Astrocyte of the spinal cord (primary cell): ENCODE measurements at regions not wholly inside any gene's neighbourhood (a gene's known extent, or its start where the extent isn't known, plus 50 kb on each side); places are given as distances from the start of the nearest gene placed in this dataset.

Source experiments
- DNase-seq: peaks from one replicate; pipeline ENCODE4 v3.0.0; 2011; ENCODE audit warnings: low read depth, low spot score
- H3K4me3 ChIP-seq: 2 replicates; pipeline ENCODE4 v1.5.1; 2011; ENCODE audit warnings: low read depth, mild to moderate bottlenecking, low read length, moderate library complexity
- CTCF ChIP-seq: IDR thresholded peaks from 2 replicates; pipeline ENCODE4 v1.5.1; 2012; ENCODE audit warnings: low read depth, mild to moderate bottlenecking, low read length, inconsistent platforms
- in situ Hi-C: cut with HindIII; loops from 2 replicates; pipeline ENCODE4 v1.10.0; 2017; ENCODE audit warnings: low sequenced_read_pairs

GRCh38 chr11:11748706-11749365, 92.9 kb upstream of the USP47 start:
- H3K4me3 ChIP-seq = no peak overlapping the region
- no peak for DNase-seq
- no peak for TF ChIP-seq CTCF
- in situ Hi-C loops = no loop called here

GRCh38 chr11:11747570-11747969, 94.2 kb upstream of the USP47 start:
- no peak for TF ChIP-seq CTCF
- no peak overlapping the region for H3K4me3 ChIP-seq
- in situ Hi-C loops = no loop called here
- DNase-seq = no peak

- in situ Hi-C loops = no loop called here
- no peak overlapping the region for H3K4me3 ChIP-seq
- no peak for TF ChIP-seq CTCF
- DNase-seq = no peak
Observed at GRCh38 chr11:11746449-11746848, 95.3 kb upstream of the USP47 start.

GRCh38 chr11:11743216-11743615, 98.6 kb upstream of the USP47 start:
- no peak overlapping the region for H3K4me3 ChIP-seq
- DNase-seq = no peak
- in situ Hi-C loops = no loop called here
- TF ChIP-seq CTCF = no peak

- no peak overlapping the region for H3K4me3 ChIP-seq
- in situ Hi-C loops = no loop called here
- no peak for TF ChIP-seq CTCF
- DNase-seq = no peak
Observed at GRCh38 chr11:11742486-11742885, 99.3 kb upstream of the USP47 start.

GRCh38 chr11:11740836-11741235, 100.9 kb upstream of the USP47 start:
- in situ Hi-C loops = no loop called here
- TF ChIP-seq CTCF = no peak
- DNase-seq = no peak
- no peak overlapping the region for H3K4me3 ChIP-seq
